ENCODE measurements at regions not wholly inside any gene's neighbourhood (a gene's known extent, or its start where the extent isn't known, plus 50 kb on each side); places are given as distances from the start of the nearest gene placed in this dataset.
"Not testable (repeated sequence)": the region's sequence is repeated elsewhere in the genome, so short reads cannot be mapped to it uniquely, and the experiment has no call there.

- no peak for DNase-seq
Measured at GRCh38 chr5:103973669-103974068, 411.1 kb upstream of the NUDT12 start.

DNA sequence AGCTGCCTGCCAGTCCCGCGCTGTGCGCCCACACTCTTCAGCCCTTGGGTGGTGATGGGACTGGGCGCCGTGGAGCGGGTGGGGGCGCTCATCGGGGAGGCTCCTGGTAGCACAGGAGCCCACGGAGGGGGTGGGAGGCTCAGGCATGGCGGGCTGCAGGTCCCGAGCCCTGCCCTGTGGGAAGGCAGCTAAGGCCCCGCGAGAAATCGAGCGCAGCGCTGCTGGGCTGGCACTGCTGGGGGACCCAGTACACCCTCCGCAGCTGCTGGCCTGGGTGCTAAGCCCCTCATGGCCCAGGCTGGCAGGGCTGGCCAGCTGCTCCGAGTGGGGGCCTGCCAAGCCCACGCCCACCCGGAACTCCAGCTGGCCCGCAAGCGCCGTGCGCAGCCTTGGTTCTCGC, 403.7 kb upstream of the NUDT12 start:
- not testable (repeated sequence) for DNase-seq

DNA sequence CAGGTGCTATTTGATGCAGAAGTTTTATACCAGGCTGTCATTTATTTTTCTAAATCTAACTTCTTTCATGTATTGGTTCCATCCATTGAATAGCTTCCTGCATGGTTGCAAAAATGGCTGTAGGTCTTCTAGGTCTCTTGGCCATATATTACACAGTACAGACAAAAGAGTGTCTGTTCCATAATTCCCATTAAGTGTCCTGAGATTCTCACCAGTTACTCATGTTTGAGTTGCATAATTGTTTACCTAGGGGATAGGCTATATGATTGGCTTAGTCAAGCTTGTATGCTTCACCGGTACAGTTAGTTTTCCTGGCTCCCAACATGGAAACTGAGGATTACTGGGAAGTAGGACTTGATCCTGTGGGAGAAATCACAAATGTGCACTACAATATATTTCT, 399.4 kb upstream of the NUDT12 start:
- DNase-seq: no peak

DNA sequence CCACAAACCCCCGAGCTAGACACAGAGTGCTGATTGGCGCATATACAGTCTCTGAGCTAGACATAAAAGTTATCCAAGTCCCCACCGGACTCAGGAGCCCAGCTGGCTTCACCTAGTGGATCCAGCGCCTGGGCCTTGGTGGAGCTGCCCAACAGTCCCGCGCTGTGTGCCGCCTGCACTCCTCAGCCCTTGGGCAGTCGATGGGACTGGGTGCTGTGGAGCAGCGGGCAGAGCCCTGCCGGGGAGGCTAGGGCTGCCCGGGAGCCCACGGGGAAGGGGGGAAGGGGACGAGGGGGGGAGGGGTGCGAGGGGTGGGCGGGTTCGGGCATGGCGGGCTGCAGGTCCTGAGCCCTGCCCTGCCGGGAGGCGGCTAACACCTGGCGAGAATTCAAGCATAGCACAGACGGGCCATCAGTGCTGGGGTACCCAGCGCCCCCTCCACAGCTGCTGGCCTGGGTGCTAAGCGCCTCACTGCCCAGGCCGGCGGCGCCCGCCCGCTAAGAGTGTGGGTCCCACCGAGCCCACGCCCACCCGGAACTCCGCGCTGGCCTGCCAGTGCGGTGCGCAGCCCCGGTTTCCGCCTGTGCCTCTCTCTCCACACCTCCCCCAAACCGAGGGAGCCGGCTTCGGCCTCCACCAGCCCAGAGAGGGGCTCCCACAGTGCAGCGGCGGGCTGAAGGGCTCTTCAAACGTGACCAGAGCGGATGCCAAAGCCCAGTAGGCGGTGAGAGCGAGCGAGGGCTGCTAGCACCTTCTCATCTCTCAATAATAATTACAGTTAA, 391.2 kb upstream of the NUDT12 start:
- DNase-seq: no peak

DNA sequence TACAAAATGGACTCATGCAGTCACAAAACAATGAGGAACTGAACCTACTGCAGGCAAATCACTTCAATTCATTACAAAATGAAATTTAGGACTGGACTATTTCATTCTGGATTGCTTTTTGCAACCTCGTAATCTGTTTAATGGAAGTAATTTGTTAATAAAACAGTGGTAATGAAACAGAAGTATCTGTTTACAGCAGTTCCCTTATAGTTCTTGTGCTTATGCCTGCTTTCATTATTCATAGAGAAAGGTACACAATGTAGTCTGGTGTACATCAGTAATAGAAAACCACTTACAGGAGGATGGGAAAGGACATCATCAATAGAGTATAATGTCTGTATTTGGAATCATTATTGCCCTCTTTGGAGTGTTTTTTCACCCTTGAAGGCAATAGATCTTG, 389.2 kb upstream of the NUDT12 start:
- no peak for DNase-seq

DNA sequence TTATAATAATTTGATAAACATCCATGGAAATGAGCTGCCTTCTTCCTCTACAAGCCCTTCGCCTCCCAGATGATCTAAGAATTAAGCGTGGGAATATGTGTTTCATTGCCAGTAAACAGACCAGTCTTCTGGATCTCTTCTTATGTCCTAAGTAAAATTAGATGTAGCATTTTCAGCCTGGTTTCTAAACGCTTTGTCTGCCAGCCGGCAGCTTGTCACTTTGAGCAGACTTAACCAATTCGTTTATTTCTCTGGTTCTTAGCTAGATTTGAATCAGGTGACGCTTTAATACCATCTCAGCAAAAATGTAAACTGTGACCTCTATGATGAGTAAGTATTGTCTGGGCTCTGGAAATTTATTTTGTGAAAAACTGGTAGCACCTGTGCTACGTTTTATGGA, 380.6 kb upstream of the NUDT12 start:
- no peak for DNase-seq

DNA sequence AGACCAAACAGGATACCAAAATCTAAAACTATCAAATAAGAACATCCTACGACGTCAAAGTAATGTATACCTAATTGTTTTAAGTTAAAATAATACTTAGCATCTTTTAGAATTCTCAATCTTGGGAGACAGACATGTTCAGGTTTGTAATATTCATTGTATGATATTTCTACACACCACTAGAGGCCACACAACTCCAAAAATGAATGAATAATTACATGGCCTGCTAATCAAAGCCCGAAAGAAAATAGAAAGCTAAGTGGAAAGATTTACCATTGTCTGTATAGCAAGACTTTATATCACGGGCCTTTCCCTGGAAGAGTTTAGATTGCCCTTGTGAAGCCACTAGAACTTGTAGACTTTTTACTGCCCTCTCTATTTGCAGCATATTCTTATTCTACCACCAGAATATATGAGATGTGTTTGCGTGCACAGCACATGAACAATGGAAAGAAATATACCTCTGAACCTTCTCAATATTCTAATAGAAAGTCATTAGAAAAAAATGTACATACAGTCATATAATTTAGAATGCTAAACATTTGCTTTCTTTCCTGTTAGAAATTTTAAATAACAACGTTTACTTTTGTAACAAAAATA, 380.1 kb upstream of the NUDT12 start:
- no peak for DNase-seq

DNA sequence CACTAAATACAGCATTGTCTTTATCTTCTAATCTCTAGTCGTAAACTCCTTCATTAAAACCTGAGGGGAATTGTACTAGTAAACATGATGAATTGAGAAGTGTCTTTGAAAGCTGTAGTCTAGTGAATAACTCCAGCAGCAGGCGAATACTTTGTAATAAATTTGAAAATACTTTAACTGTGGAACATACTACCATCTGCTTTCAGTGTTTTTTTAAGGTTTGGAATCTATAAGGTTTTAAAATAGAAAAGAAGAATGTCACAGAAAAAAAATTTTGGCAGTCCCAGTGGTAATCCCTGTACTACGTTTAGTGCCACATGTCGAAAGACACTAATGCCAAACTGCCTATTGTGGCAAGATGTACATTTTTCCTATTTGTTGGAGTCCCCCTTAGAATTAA, 379.0 kb upstream of the NUDT12 start:
- no peak for DNase-seq

- no peak for DNase-seq
Measured at GRCh38 chr5:103938146-103938695, 375.6 kb upstream of the NUDT12 start.

DNA sequence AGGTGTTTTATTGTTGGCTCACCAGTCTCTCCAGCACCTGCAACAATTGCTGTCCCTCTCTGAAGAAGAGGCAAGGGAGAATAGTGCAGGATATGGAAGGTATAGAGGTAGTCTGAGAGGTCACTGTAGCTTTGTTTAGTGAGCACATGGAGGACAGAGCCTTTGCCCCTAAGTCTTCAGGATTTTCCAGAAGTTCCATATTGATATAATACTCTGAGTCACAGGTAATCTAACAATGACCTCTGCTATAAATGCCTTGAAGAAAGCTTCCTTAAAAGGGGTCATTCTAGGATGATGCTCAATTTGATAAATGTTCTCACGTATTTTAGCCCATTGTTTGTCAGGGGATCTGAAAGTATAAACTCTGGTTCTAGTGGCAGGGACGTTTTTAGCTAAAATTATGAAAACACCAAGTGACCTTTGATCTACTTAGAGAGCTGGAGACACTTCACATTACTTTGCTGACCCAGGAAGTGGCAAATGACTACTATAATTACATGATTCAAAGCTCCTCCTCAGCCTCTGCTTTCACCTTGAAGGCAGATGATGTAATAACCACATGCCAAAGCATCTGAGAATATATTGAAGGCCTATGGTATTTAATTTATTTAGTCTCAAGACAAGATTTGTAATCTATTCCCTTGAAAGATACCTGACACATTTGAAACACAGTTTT, 366.9 kb upstream of the NUDT12 start:
- no peak for DNase-seq

- DNase-seq: no peak
Measured at GRCh38 chr5:103927739-103928138, 365.1 kb upstream of the NUDT12 start.

GRCh38 chr5:103923616-103924168, 361.1 kb upstream of the NUDT12 start:
- no peak for DNase-seq

DNA sequence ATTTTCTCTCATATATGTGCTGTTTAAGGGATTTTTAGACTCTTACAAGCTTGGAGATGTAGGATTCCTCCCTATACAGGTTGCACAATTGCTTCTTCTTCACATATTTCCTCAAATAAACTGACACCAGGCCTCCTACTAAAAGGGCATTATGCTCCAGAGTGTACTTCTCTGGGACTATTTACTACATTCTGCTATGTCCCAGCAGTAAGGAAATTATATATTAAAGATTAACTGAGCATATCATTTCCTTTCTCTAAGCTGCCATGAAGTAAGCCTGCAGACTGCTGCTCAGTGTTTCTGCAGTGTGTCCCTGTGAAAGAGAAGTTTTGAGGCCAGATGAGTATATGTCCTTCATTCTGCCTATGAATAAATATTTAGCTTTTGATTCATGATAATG, 356.9 kb upstream of the NUDT12 start:
- DNase-seq: no peak

GRCh38 chr5:103918668-103919367, 356.2 kb upstream of the NUDT12 start:
- no peak for DNase-seq

GRCh38 chr5:103915081-103915480, 352.5 kb upstream of the NUDT12 start:
- no peak for DNase-seq

DNA sequence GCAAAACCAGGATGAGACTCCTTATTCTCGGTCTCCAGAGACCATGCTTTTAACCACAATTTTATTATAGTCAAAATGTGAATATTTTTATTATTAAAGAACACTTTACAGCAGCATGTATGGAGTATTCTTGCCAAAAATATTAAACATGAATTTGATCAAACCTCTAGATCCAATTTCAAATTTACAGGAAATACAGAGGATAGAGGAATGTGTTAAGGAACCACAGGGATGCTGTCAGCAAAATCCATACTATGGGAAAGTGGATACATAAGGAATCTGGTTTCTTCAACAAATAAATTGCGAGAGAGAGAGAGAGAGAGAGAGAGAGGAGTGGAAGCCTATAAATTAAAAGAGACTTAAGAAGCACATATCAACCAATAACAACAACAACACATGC, 348.2 kb upstream of the NUDT12 start:
- DNase-seq: no peak

DNA sequence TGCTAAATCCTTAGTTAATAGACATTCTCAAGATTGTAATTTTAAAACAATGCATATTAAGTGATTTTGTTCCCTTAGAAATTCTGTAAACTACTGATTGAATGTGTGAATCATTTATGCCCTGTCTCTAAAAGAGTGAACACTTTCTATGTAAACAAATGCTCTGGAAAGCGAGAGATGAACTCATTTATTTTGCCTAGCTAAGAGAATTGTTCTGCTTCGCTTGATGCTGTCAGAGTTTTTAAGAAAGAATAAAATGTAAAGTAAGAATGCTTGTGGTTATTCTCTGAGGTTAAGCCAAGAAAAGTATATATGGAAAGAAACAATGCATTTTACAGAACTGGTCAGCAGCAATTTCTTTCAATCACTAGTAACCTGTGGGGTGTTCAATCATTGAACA, 347.4 kb upstream of the NUDT12 start:
- DNase-seq: no peak

GRCh38 chr5:103909391-103909790, 346.8 kb upstream of the NUDT12 start:
- DNase-seq: no peak

GRCh38 chr5:103908336-103909080, 345.9 kb upstream of the NUDT12 start:
- no peak for DNase-seq

DNA sequence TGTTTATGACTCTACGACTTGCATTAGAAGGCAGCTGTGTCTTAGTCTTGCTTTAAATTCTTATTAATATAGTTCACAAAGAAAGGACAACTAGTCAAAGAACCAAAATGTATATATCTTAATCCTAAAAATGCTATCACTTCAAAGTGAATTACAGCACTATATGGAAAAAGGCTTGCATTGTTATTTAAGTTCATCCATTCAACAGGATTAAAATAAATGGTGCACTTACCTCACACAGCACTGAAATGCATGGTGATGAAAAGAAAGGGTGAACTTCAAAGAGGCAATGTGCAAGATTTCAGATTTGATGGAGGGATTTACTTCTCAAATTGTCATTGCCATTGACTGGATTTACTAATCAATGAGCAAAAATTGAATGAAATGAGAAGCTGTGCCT, 344.4 kb upstream of the NUDT12 start:
- DNase-seq: no peak

DNA sequence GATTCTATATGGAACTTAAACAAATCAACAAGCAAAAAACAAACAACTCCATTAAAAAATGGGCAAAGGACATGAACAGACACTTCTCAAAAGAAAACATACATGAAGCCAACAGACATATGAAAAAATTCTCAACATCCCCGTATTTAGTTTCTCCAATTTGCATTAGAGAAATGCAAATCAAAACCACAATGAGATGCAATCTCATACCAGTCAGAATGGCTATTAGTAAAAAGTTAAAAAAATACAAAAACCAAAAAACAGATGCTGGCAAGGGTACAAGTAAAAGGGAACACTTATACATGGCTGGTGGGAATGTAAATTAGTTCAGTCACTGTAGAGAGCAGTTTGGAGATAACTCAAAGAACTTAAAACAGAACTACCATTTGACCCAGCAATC, 342.1 kb upstream of the NUDT12 start:
- no peak for DNase-seq

Data from nucleus accumbens (tissue), 56 donors.